HEK293T (cell line): ENCODE measurements at regions not wholly inside any gene's neighbourhood (a gene's known extent, or its start where the extent isn't known, plus 50 kb on each side); places are given as distances from the start of the nearest gene placed in this dataset.

ENCODE experiments used
- FOXA1 ChIP-seq: fragments of 450-650 bp; IDR thresholded peaks from 2 replicates; pipeline ENCODE4 v1.6.1; 2016; ENCODE audit warnings: mild to moderate bottlenecking
- TARDBP ChIP-seq: fragments of 450-650 bp; IDR thresholded peaks from 2 replicates; pipeline ENCODE4 v1.6.1; 2016
- TF ChIP-seq, protein P1 (sequence below): fragments of 450-650 bp; IDR thresholded peaks from 2 replicates; pipeline ENCODE4 v1.6.1; 2016

DNA sequence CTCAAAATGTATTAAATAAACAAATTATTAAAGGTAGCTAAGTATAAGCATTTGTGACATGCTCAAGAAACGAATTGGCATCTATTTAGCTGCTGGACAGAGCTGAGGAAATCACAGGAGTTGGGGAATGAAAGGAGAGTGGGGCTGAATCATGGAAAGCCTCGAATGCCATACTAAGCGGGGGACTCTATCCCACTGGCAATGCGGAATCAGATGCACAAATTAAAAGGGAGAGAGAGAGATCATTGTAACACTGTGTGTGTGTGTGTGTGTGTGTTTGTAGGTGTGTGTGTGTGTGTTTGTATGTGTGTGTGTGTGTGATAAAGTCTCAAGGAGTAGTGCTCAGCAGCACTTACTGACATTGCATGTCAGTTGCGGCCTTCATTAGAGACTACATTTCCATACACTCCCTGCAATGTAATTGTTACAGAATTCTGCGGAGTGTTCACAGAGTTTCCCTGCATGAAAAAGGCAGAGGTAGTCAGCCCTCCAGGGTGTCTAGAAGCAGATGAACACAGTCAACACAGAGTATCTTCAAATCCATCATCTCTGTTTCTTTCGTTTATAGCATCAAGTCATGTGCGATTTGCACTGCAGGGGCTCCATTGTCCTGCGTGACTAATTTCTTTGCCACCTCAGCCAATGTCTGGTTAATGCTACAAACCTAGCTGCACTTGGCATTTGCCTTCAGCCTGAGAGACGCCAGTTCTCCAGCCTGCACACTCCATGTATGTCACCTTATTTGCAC, 111.7 kb upstream of the CYRIA start:
- no peak for TF ChIP-seq TARDBP
- TF ChIP-seq FOXA1: no peak
- TF ChIP-seq, protein P1, sequence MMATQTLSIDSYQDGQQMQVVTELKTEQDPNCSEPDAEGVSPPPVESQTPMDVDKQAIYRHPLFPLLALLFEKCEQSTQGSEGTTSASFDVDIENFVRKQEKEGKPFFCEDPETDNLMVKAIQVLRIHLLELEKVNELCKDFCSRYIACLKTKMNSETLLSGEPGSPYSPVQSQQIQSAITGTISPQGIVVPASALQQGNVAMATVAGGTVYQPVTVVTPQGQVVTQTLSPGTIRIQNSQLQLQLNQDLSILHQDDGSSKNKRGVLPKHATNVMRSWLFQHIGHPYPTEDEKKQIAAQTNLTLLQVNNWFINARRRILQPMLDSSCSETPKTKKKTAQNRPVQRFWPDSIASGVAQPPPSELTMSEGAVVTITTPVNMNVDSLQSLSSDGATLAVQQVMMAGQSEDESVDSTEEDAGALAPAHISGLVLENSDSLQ: no peak
